ENCODE measurements at regions not wholly inside any gene's neighbourhood (a gene's known extent, or its start where the extent isn't known, plus 50 kb on each side); places are given as distances from the start of the nearest gene placed in this dataset.

GRCh38 chr10:33553748-33554571 lies 219.5 kb upstream of the NRP1 start:
- no peaks in the 10 kb centered on the region for H4K20me1 ChIP-seq (ENCODE audit: insufficient read depth, low read length)
- H3K4me2 ChIP-seq (ENCODE audit: insufficient read depth, low read length) = no peak overlapping the region
- H3K27ac ChIP-seq (ENCODE audit: low read length) = no peak overlapping the region
- H3K27me3 ChIP-seq (ENCODE audit: insufficient read depth, low read length, poor library complexity) = peaks cover under 1% of the 10 kb centered on the region
- TF ChIP-seq EZH2 (IDR thresholded peaks at IDR 0.05; ENCODE audit: borderline replicate concordance, low read depth, low read length, severe bottlenecking) = no peak
- H3K9ac ChIP-seq (ENCODE audit: low read depth, low read length) = no peak overlapping the region
- no peak overlapping the region for H3K4me3 ChIP-seq (ENCODE audit: low read depth in 1 of 2, low read length in 2 of 2)
- H3K36me3 ChIP-seq (ENCODE audit: insufficient read depth, low read length) = no peaks in the 10 kb centered on the region
- H3K9me3 ChIP-seq (ENCODE audit: insufficient read depth, low read length, severe bottlenecking) = no peaks in the 10 kb centered on the region
- H3K79me2 ChIP-seq (ENCODE audit: insufficient read depth, low read length) = no peaks in the 10 kb centered on the region
- ATAC-seq (ENCODE audit: insufficient read depth, low read depth) (no peak), DNase-seq (no peak)
- H2AFZ ChIP-seq (ENCODE audit: low read depth, low read length) = no peak overlapping the region
- no peaks in the 10 kb centered on the region for H3K4me1 ChIP-seq (ENCODE audit: insufficient read depth, low read length)

GRCh38 chr10:33552290-33552689 lies 217.8 kb upstream of the NRP1 start:
- Histone ChIP-seq H3K79me2 (ENCODE audit: insufficient read depth, low read length) (no peaks in the 10 kb centered on the region), H3K27ac (ENCODE audit: low read length) (no peak overlapping the region), H3K9me3 (ENCODE audit: insufficient read depth, low read length, severe bottlenecking) (no peaks in the 10 kb centered on the region), H3K4me1 (ENCODE audit: insufficient read depth, low read length) (no peaks in the 10 kb centered on the region), H3K27me3 (ENCODE audit: insufficient read depth, low read length, poor library complexity) (no peaks in the 10 kb centered on the region), H4K20me1 (ENCODE audit: insufficient read depth, low read length) (no peaks in the 10 kb centered on the region), H3K36me3 (ENCODE audit: insufficient read depth, low read length) (no peaks in the 10 kb centered on the region), H3K4me3 (ENCODE audit: low read depth in 1 of 2, low read length in 2 of 2) (no peak overlapping the region), H3K4me2 (ENCODE audit: insufficient read depth, low read length) (no peak overlapping the region), H2AFZ (ENCODE audit: low read depth, low read length) (no peak overlapping the region), H3K9ac (ENCODE audit: low read depth, low read length) (no peak overlapping the region)
- ATAC-seq (ENCODE audit: insufficient read depth, low read depth) = no peak
- TF ChIP-seq EZH2 (IDR thresholded peaks at IDR 0.05; ENCODE audit: borderline replicate concordance, low read depth, low read length, severe bottlenecking) = no peak
- TF ChIP-seq, protein P1, sequence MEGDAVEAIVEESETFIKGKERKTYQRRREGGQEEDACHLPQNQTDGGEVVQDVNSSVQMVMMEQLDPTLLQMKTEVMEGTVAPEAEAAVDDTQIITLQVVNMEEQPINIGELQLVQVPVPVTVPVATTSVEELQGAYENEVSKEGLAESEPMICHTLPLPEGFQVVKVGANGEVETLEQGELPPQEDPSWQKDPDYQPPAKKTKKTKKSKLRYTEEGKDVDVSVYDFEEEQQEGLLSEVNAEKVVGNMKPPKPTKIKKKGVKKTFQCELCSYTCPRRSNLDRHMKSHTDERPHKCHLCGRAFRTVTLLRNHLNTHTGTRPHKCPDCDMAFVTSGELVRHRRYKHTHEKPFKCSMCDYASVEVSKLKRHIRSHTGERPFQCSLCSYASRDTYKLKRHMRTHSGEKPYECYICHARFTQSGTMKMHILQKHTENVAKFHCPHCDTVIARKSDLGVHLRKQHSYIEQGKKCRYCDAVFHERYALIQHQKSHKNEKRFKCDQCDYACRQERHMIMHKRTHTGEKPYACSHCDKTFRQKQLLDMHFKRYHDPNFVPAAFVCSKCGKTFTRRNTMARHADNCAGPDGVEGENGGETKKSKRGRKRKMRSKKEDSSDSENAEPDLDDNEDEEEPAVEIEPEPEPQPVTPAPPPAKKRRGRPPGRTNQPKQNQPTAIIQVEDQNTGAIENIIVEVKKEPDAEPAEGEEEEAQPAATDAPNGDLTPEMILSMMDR (IDR thresholded peaks at IDR 0.05; ENCODE audit: borderline replicate concordance, extremely low read depth, low read length, poor library complexity, severe bottlenecking) = no peak
- no peak for DNase-seq

DNA sequence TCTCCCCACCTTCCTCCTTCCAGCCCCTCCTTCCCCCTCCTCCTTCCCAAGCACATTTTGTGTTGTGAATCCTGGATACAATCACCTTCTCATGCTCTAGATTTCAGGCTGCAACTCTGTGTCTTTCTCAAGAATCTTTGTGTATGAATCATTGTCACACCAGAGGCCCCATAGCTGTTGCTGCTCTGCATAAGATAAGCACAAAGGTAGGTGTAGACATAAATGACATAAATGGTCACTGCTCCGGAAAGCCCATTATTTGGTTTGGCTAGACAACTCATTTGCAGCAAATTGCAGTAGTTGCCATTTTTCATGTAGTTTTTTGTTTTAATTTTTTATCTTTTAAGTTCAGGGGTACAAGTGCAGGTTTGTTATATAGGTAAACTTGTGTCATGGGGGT lies 216.3 kb upstream of the NRP1 start:
- Histone ChIP-seq H2AFZ (ENCODE audit: low read depth, low read length) (no peak overlapping the region), H3K79me2 (ENCODE audit: insufficient read depth, low read length) (no peaks in the 10 kb centered on the region), H3K9ac (ENCODE audit: low read depth, low read length) (no peak overlapping the region), H3K27ac (ENCODE audit: low read length) (no peak overlapping the region), H3K27me3 (ENCODE audit: insufficient read depth, low read length, poor library complexity) (no peaks in the 10 kb centered on the region), H3K4me3 (ENCODE audit: low read depth in 1 of 2, low read length in 2 of 2) (no peak overlapping the region), H3K9me3 (ENCODE audit: insufficient read depth, low read length, severe bottlenecking) (no peaks in the 10 kb centered on the region), H3K36me3 (ENCODE audit: insufficient read depth, low read length) (no peaks in the 10 kb centered on the region), H3K4me1 (ENCODE audit: insufficient read depth, low read length) (no peaks in the 10 kb centered on the region), H4K20me1 (ENCODE audit: insufficient read depth, low read length) (no peaks in the 10 kb centered on the region), H3K4me2 (ENCODE audit: insufficient read depth, low read length) (no peak overlapping the region)
- DNase-seq = no peak
- no peak for TF ChIP-seq EZH2 (IDR thresholded peaks at IDR 0.05; ENCODE audit: borderline replicate concordance, low read depth, low read length, severe bottlenecking)
- TF ChIP-seq, protein P1 (IDR thresholded peaks at IDR 0.05; ENCODE audit: borderline replicate concordance, extremely low read depth, low read length, poor library complexity, severe bottlenecking) = no peak
- ATAC-seq (ENCODE audit: insufficient read depth, low read depth) = no peak

GRCh38 chr10:33547976-33548375 lies 213.5 kb upstream of the NRP1 start:
- H3K27me3 ChIP-seq (ENCODE audit: insufficient read depth, low read length, poor library complexity) = no peaks in the 10 kb centered on the region
- no peaks in the 10 kb centered on the region for H3K36me3 ChIP-seq (ENCODE audit: insufficient read depth, low read length)
- no peak overlapping the region for H2AFZ ChIP-seq (ENCODE audit: low read depth, low read length)
- DNase-seq (no peak), ATAC-seq (ENCODE audit: insufficient read depth, low read depth) (no peak)
- no peaks in the 10 kb centered on the region for H4K20me1 ChIP-seq (ENCODE audit: insufficient read depth, low read length)
- H3K27ac ChIP-seq (ENCODE audit: low read length) = no peak overlapping the region
- H3K4me1 ChIP-seq (ENCODE audit: insufficient read depth, low read length) = no peaks in the 10 kb centered on the region
- TF ChIP-seq, protein P1 (IDR thresholded peaks at IDR 0.05; ENCODE audit: borderline replicate concordance, extremely low read depth, low read length, poor library complexity, severe bottlenecking) = no peak
- TF ChIP-seq EZH2 (IDR thresholded peaks at IDR 0.05; ENCODE audit: borderline replicate concordance, low read depth, low read length, severe bottlenecking) = no peak
- no peak overlapping the region for H3K4me2 ChIP-seq (ENCODE audit: insufficient read depth, low read length)
- H3K9me3 ChIP-seq (ENCODE audit: insufficient read depth, low read length, severe bottlenecking) = peaks cover under 1% of the 10 kb centered on the region
- H3K4me3 ChIP-seq (ENCODE audit: low read depth in 1 of 2, low read length in 2 of 2) = no peak overlapping the region
- no peaks in the 10 kb centered on the region for H3K79me2 ChIP-seq (ENCODE audit: insufficient read depth, low read length)
- no peak overlapping the region for H3K9ac ChIP-seq (ENCODE audit: low read depth, low read length)
